ENCODE measurements at regions not wholly inside any gene's neighbourhood (a gene's known extent, or its start where the extent isn't known, plus 50 kb on each side); places are given as distances from the start of the nearest gene placed in this dataset.

DNA sequence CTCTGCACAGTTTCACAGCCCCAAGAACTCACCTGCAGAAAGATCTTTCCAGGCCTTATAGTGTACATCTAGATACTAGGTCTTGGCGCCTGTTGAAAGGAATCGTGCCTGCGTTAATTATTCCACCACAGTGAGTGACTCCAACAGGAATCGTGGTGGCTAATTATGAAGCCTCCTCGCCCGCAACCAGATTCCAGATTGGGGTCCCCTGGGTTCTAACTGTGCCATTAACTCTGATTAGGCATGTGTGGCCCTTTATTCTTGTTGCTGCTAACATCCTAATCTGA is 295.3 kb upstream of the MAF start:
- no peak overlapping the region for H3K4me3 ChIP-seq (replicated peaks in 1 of 3; ENCODE audit: insufficient read depth in 1 of 3, low read depth in 1 of 3, low read length in 3 of 3)
- intact Hi-C loops (cut with micrococcal nuclease): no loop called here
- dilution Hi-C loops (cut with MboI; ENCODE audit: extremely low pct_ligation_motif_present, low sequenced_read_pairs): no loop called here
- H3K36me3 ChIP-seq (ENCODE audit: control insufficient read depth in 2 of 2, extremely low read depth in 1 of 2, insufficient read depth in 2 of 2, low read length in 2 of 2): no peaks in the 10 kb centered on the region
- FAIRE-seq: no peak
- DNase-seq (ENCODE audit: low read depth, low spot score): no peak
- no peaks in the 10 kb centered on the region for H3K9me1 ChIP-seq (replicated peaks; ENCODE audit: control insufficient read depth, extremely low read depth, insufficient read depth, low read length)
- no peak overlapping the region for H3K4me2 ChIP-seq (ENCODE audit: insufficient read depth, low read length)
- H3K4me1 ChIP-seq (ENCODE audit: control insufficient read depth, extremely low read depth, insufficient read depth, low read length): no peaks in the 10 kb centered on the region
- H3K9me3 ChIP-seq (replicated peaks; ENCODE audit: control insufficient read depth, insufficient read depth, low read length): no peaks in the 10 kb centered on the region
- H3K79me2 ChIP-seq (ENCODE audit: control insufficient read depth, insufficient read depth, low read length): no peaks in the 10 kb centered on the region
- no peak overlapping the region for H3K27ac ChIP-seq (ENCODE audit: insufficient read depth, low read depth, low read length)
- H2AFZ ChIP-seq (ENCODE audit: low read depth, low read length): no peak overlapping the region
- H3K27me3 ChIP-seq (ENCODE audit: control insufficient read depth in 2 of 2, insufficient read depth in 2 of 2, low read length in 2 of 2): no peaks in the 10 kb centered on the region
- no TSS peak for BruUV-seq (replicated peaks)
- POLR2A ChIA-PET: no interaction called here
- no peaks in the 10 kb centered on the region for H4K20me1 ChIP-seq (replicated peaks; ENCODE audit: control insufficient read depth, extremely low read depth, insufficient read depth, low read length)
- CTCF ChIA-PET: no interaction called here
- TF ChIP-seq, protein P1, sequence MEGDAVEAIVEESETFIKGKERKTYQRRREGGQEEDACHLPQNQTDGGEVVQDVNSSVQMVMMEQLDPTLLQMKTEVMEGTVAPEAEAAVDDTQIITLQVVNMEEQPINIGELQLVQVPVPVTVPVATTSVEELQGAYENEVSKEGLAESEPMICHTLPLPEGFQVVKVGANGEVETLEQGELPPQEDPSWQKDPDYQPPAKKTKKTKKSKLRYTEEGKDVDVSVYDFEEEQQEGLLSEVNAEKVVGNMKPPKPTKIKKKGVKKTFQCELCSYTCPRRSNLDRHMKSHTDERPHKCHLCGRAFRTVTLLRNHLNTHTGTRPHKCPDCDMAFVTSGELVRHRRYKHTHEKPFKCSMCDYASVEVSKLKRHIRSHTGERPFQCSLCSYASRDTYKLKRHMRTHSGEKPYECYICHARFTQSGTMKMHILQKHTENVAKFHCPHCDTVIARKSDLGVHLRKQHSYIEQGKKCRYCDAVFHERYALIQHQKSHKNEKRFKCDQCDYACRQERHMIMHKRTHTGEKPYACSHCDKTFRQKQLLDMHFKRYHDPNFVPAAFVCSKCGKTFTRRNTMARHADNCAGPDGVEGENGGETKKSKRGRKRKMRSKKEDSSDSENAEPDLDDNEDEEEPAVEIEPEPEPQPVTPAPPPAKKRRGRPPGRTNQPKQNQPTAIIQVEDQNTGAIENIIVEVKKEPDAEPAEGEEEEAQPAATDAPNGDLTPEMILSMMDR (IDR thresholded peaks at IDR 0.05; ENCODE audit: extremely low read depth in 1 of 2, insufficient read depth in 1 of 2, low read depth in 1 of 2, low read length in 2 of 2): no peak
- TF ChIP-seq GATA2 (IDR thresholded peaks at IDR 0.05; ENCODE audit: insufficient read depth, insufficient read length, low read depth, low read length) (no peak), MYC (IDR thresholded peaks at IDR 0.05; ENCODE audit: low read depth, low read length) (no peak), POLR2A (IDR thresholded peaks at IDR 0.05; ENCODE audit: low read depth, low read length) (no peak), POLR2AphosphoS5 (IDR thresholded peaks at IDR 0.05; ENCODE audit: insufficient read depth, low read depth, low read length) (no peak), EZH2 (IDR thresholded peaks at IDR 0.05; ENCODE audit: borderline replicate concordance, low read depth, low read length, severe bottlenecking) (no peak), JUN (IDR thresholded peaks at IDR 0.05; ENCODE audit: borderline replicate concordance, insufficient read depth, insufficient read length, low read depth) (no peak), FOS (IDR thresholded peaks at IDR 0.05; ENCODE audit: borderline replicate concordance, insufficient read depth, low read length) (no peak)
- TF ChIP-seq, protein P2, sequence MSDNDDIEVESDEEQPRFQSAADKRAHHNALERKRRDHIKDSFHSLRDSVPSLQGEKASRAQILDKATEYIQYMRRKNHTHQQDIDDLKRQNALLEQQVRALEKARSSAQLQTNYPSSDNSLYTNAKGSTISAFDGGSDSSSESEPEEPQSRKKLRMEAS (IDR thresholded peaks at IDR 0.05; ENCODE audit: insufficient read depth, insufficient read length): no peak
- no peak overlapping the region for H3K9ac ChIP-seq (replicated peaks; ENCODE audit: extremely low read depth, insufficient read depth, low read length)

Measured in endothelial cell of umbilical vein (primary cell).